Renal cortex interstitium (tissue), 11 donors: ENCODE measurements at regions not wholly inside any gene's neighbourhood (a gene's known extent, or its start where the extent isn't known, plus 50 kb on each side); places are given as distances from the start of the nearest gene placed in this dataset.
"Not testable (repeated sequence)": the region's sequence is repeated elsewhere in the genome, so short reads cannot be mapped to it uniquely, and the experiment has no call there.

Source experiments
- DNase-seq, 11 donors: peaks; one replicate each; pipeline ENCODE4 v3.0.0-alpha.2; 2013; ENCODE audit warnings: low read depth in 9 of 11, low spot score in 4 of 11; ENCODE audit errors: extremely low read depth in 1 of 11

GRCh38 chr2:380772-381171 is 92.9 kb upstream of the ALKAL2 start:
- no peak for DNase-seq

GRCh38 chr2:380221-380620 is 92.3 kb upstream of the ALKAL2 start:
- no peak for DNase-seq

GRCh38 chr2:379778-380177 is 91.9 kb upstream of the ALKAL2 start:
- DNase-seq = no peak

GRCh38 chr2:378364-378763 is 90.5 kb upstream of the ALKAL2 start:
- DNase-seq = no peak

GRCh38 chr2:377414-377813 is 89.5 kb upstream of the ALKAL2 start:
- no peak for DNase-seq

- DNase-seq = no peak
Observed at GRCh38 chr2:375956-376307, 88.0 kb upstream of the ALKAL2 start.

GRCh38 chr2:375270-375955 is 87.5 kb upstream of the ALKAL2 start:
- DNase-seq = no peak

- no peak for DNase-seq
Observed at GRCh38 chr2:368386-368785, 80.5 kb upstream of the ALKAL2 start.

- no peak for DNase-seq
Observed at GRCh38 chr2:367246-367645, 79.4 kb upstream of the ALKAL2 start.

- DNase-seq = no peak
Observed at GRCh38 chr2:366706-367105, 78.8 kb upstream of the ALKAL2 start.

GRCh38 chr2:365367-366275 is 77.7 kb upstream of the ALKAL2 start:
- DNase-seq = no peak

- no peak for DNase-seq
Observed at GRCh38 chr2:363824-364470, 76.1 kb upstream of the ALKAL2 start.

GRCh38 chr2:362924-363323 is 75.0 kb upstream of the ALKAL2 start:
- no peak for DNase-seq

- no peak for DNase-seq
Observed at GRCh38 chr2:360124-360523, 72.2 kb upstream of the ALKAL2 start.

- DNase-seq = no peak
Observed at GRCh38 chr2:359047-359446, 71.2 kb upstream of the ALKAL2 start.

- no peak for DNase-seq
Observed at GRCh38 chr2:357811-358210, 69.9 kb upstream of the ALKAL2 start.

- DNase-seq = not testable (repeated sequence)
Observed at GRCh38 chr2:356304-356703, 68.4 kb upstream of the ALKAL2 start.

- no peak for DNase-seq
Observed at GRCh38 chr2:355773-356172, 67.9 kb upstream of the ALKAL2 start.

- peak in 1 of 11 donors; percentile 17 for DNase-seq
Observed at GRCh38 chr2:352696-353095, 64.8 kb upstream of the ALKAL2 start.

- no peak for DNase-seq
Observed at GRCh38 chr2:349390-349789, 61.5 kb upstream of the ALKAL2 start.
